ENCODE measurements at regions not wholly inside any gene's neighbourhood (a gene's known extent, or its start where the extent isn't known, plus 50 kb on each side); places are given as distances from the start of the nearest gene placed in this dataset.

GRCh38 chr10:36021096-36021495 lies 379.0 kb upstream of the FZD8 start:
- no peak overlapping the region for H3K27ac ChIP-seq
- no peak for TF ChIP-seq ZFX (IDR thresholded peaks at IDR 0.05)
- TF ChIP-seq, protein P1, sequence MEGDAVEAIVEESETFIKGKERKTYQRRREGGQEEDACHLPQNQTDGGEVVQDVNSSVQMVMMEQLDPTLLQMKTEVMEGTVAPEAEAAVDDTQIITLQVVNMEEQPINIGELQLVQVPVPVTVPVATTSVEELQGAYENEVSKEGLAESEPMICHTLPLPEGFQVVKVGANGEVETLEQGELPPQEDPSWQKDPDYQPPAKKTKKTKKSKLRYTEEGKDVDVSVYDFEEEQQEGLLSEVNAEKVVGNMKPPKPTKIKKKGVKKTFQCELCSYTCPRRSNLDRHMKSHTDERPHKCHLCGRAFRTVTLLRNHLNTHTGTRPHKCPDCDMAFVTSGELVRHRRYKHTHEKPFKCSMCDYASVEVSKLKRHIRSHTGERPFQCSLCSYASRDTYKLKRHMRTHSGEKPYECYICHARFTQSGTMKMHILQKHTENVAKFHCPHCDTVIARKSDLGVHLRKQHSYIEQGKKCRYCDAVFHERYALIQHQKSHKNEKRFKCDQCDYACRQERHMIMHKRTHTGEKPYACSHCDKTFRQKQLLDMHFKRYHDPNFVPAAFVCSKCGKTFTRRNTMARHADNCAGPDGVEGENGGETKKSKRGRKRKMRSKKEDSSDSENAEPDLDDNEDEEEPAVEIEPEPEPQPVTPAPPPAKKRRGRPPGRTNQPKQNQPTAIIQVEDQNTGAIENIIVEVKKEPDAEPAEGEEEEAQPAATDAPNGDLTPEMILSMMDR (conservative IDR thresholded peaks at IDR 0.05): no peak

DNA sequence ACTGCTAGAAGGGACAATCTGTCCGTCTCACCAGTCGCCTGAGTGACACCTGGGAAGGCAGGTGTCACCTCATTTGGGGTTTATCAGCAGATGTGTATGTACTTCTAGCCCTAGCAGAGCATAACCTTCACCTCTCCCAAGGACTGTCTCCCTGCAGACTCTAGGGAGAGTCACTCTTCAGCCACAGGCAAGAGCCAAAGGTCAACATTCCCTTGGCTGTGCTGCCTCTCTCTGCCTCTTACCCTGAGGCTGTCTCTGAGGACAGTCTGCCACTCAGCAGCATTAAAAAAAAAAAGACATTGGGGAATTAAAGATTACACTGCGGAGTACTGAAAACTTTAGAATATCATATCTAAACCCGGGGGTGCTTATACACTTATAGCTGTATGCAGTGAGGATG lies 377.7 kb upstream of the FZD8 start:
- no peak overlapping the region for H3K27ac ChIP-seq
- no peak for TF ChIP-seq ZFX (IDR thresholded peaks at IDR 0.05)
- TF ChIP-seq, protein P1 (conservative IDR thresholded peaks at IDR 0.05): no peak

GRCh38 chr10:36018996-36019395 lies 376.9 kb upstream of the FZD8 start:
- TF ChIP-seq, protein P1 (conservative IDR thresholded peaks at IDR 0.05): no peak
- no peak for TF ChIP-seq ZFX (IDR thresholded peaks at IDR 0.05)

GRCh38 chr10:36017137-36017536 lies 375.0 kb upstream of the FZD8 start:
- no peak for TF ChIP-seq ZFX (IDR thresholded peaks at IDR 0.05)
- TF ChIP-seq, protein P1 (conservative IDR thresholded peaks at IDR 0.05): no peak
- H3K27ac ChIP-seq: no peak overlapping the region

More at GRCh38 chr10:36018996-36019395, 376.9 kb upstream of the FZD8 start:
- no peak overlapping the region for H3K27ac ChIP-seq

DNA sequence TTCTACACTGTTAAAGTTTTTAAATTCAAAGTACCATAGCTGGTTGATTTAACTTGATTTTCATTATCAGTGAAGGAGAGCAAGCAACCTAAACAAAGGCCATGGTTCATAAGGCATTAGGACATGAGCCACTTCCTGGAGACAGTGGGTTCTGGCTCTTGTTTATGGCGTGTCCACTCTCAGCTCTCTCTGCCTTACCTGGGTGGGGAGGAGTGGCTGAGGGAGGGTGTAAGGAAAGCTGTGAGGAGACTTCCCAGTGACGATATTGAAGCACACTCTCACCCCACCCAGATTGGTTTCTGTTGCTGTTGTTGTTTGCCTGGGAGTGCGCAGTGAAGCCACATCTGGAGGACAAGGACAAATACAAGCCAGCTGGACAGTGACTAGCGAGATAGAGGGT lies 365.3 kb upstream of the FZD8 start:
- TF ChIP-seq, protein P1 (conservative IDR thresholded peaks at IDR 0.05): no peak
- no peak for TF ChIP-seq ZFX (IDR thresholded peaks at IDR 0.05)
- no peak overlapping the region for H3K27ac ChIP-seq

GRCh38 chr10:36003688-36004087 lies 361.6 kb upstream of the FZD8 start:
- no peak overlapping the region for H3K27ac ChIP-seq
- TF ChIP-seq, protein P1 (conservative IDR thresholded peaks at IDR 0.05): no peak
- no peak for TF ChIP-seq ZFX (IDR thresholded peaks at IDR 0.05)

- TF ChIP-seq, protein P1 (conservative IDR thresholded peaks at IDR 0.05): no peak
- no peak for TF ChIP-seq ZFX (IDR thresholded peaks at IDR 0.05)
- no peak overlapping the region for H3K27ac ChIP-seq
Observed at GRCh38 chr10:36003031-36003600, 361.0 kb upstream of the FZD8 start.

All from C4-2B (cell line).